ENCODE measurements at regions not wholly inside any gene's neighbourhood (a gene's known extent, or its start where the extent isn't known, plus 50 kb on each side); places are given as distances from the start of the nearest gene placed in this dataset.
"Not testable (repeated sequence)": the region's sequence is repeated elsewhere in the genome, so short reads cannot be mapped to it uniquely, and the experiment has no call there.

GRCh38 chr5:77864997-77865396 is 88.9 kb upstream of the TBCA start:
- H3K9me3 Mint-ChIP-seq = no peaks in the 10 kb centered on the region
- Histone ChIP-seq H3K27me3 (ENCODE audit: control insufficient read depth in 2 of 2, insufficient read depth in 2 of 2, low read length in 2 of 2) (no peaks in the 10 kb centered on the region), H3K27ac (ENCODE audit: low read depth, low read length) (no peak overlapping the region), H3K4me1 (ENCODE audit: control insufficient read depth in 2 of 2, insufficient read depth in 2 of 2, low read length in 2 of 2) (no peaks in the 10 kb centered on the region), H3K36me3 (ENCODE audit: control insufficient read depth in 2 of 3, insufficient read depth in 3 of 3, low read length in 3 of 3) (no peaks in the 10 kb centered on the region), H3K4me3 (ENCODE audit: low read length) (no peak overlapping the region), H3K9me3 (ENCODE audit: control insufficient read depth in 2 of 3, low read length in 3 of 3) (no peaks in the 10 kb centered on the region)
- ChIA-PET CTCF (no interaction called here), POLR2A (interaction anchor here (0.5 kb wide), 1 partner anchor 24 kb away, joined by 3 read pairs; no protein-coding TSS in a partner anchor)
- intact Hi-C loops (cut with micrococcal nuclease) = no loop called here
- no peak overlapping the region for H3K4me3 Mint-ChIP-seq
- H3K27me3 Mint-ChIP-seq = peaks cover 0 to 9% (median 0%) of the 10 kb centered on the region in 5 donors
- no peak for DNase-seq
- H3K27ac Mint-ChIP-seq = no peak overlapping the region
- peak; percentile 90 for ATAC-seq
- no peaks in the 10 kb centered on the region for H3K4me1 Mint-ChIP-seq
- H3K36me3 Mint-ChIP-seq = no peaks in the 10 kb centered on the region

- Histone ChIP-seq H3K4me1 (ENCODE audit: control insufficient read depth in 2 of 2, insufficient read depth in 2 of 2, low read length in 2 of 2) (no peaks in the 10 kb centered on the region), H3K27ac (ENCODE audit: low read depth, low read length) (no peak overlapping the region), H3K9me3 (ENCODE audit: control insufficient read depth in 2 of 3, low read length in 3 of 3) (no peaks in the 10 kb centered on the region), H3K27me3 (ENCODE audit: control insufficient read depth in 2 of 2, insufficient read depth in 2 of 2, low read length in 2 of 2) (no peaks in the 10 kb centered on the region), H3K4me3 (ENCODE audit: low read length) (no peak overlapping the region), H3K36me3 (ENCODE audit: control insufficient read depth in 2 of 3, insufficient read depth in 3 of 3, low read length in 3 of 3) (no peaks in the 10 kb centered on the region)
- no peak for ATAC-seq
- Mint-ChIP-seq H3K4me3 (no peak overlapping the region), H3K27me3 (peaks cover 0 to 12% (median 0%) of the 10 kb centered on the region in 5 donors), H3K9me3 (no peaks in the 10 kb centered on the region), H3K36me3 (no peaks in the 10 kb centered on the region), H3K27ac (no peak overlapping the region), H3K4me1 (no peaks in the 10 kb centered on the region)
- ChIA-PET CTCF (no interaction called here), POLR2A (no interaction called here)
- no peak for DNase-seq
- intact Hi-C loops (cut with micrococcal nuclease) = no loop called here
Measured at GRCh38 chr5:77863181-77863580, 87.0 kb upstream of the TBCA start.

DNA sequence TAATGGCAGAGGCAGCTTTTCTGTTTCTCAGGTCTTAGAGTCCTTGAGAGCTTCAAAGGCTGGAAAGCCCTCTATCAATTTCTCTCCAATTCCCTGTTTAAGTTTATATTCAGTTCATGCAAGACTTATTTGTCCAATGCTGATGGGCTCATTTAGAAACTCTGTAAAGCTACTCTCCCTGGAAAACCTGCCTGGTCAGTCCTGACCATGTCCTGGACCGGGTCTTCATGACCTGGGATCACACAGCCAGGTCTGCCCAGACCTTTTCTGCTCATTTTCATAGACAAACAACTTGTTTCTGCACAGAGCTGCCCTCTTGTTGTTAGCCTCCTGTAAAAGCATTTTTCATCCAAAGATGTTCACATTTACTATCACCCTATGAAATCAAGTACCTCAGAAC is 85.4 kb upstream of the TBCA start:
- ChIA-PET CTCF (no interaction called here), POLR2A (no interaction called here)
- Histone ChIP-seq H3K36me3 (ENCODE audit: control insufficient read depth in 2 of 3, insufficient read depth in 3 of 3, low read length in 3 of 3) (no peaks in the 10 kb centered on the region), H3K4me1 (ENCODE audit: control insufficient read depth in 2 of 2, insufficient read depth in 2 of 2, low read length in 2 of 2) (no peaks in the 10 kb centered on the region), H3K27me3 (ENCODE audit: control insufficient read depth in 2 of 2, insufficient read depth in 2 of 2, low read length in 2 of 2) (no peaks in the 10 kb centered on the region), H3K27ac (ENCODE audit: low read depth, low read length) (no peak overlapping the region), H3K4me3 (ENCODE audit: low read length) (no peak overlapping the region), H3K9me3 (ENCODE audit: control insufficient read depth in 2 of 3, low read length in 3 of 3) (no peaks in the 10 kb centered on the region)
- ATAC-seq (no peak), DNase-seq (no peak)
- H3K27ac Mint-ChIP-seq = no peak overlapping the region
- intact Hi-C loops (cut with micrococcal nuclease) = no loop called here
- no peak overlapping the region for H3K4me3 Mint-ChIP-seq
- no peaks in the 10 kb centered on the region for H3K36me3 Mint-ChIP-seq
- H3K4me1 Mint-ChIP-seq = no peaks in the 10 kb centered on the region
- H3K27me3 Mint-ChIP-seq = peaks cover 0 to 19% (median 8%) of the 10 kb centered on the region in 5 donors
- H3K9me3 Mint-ChIP-seq = no peaks in the 10 kb centered on the region

GRCh38 chr5:77859306-77859705 is 83.2 kb upstream of the TBCA start:
- Mint-ChIP-seq H3K36me3 (no peaks in the 10 kb centered on the region), H3K4me3 (no peak overlapping the region), H3K27me3 (peaks cover 7 to 36% (median 16%) of the 10 kb centered on the region in 5 donors), H3K27ac (no peak overlapping the region), H3K4me1 (peaks cover 0 to 2% (median 0%) of the 10 kb centered on the region in 7 donors), H3K9me3 (no peaks in the 10 kb centered on the region)
- Histone ChIP-seq H3K36me3 (ENCODE audit: control insufficient read depth in 2 of 3, insufficient read depth in 3 of 3, low read length in 3 of 3) (no peaks in the 10 kb centered on the region), H3K27ac (ENCODE audit: low read depth, low read length) (no peak overlapping the region), H3K4me3 (ENCODE audit: low read length) (no peak overlapping the region), H3K9me3 (ENCODE audit: control insufficient read depth in 2 of 3, low read length in 3 of 3) (no peaks in the 10 kb centered on the region), H3K4me1 (ENCODE audit: control insufficient read depth in 2 of 2, insufficient read depth in 2 of 2, low read length in 2 of 2) (no peaks in the 10 kb centered on the region), H3K27me3 (ENCODE audit: control insufficient read depth in 2 of 2, insufficient read depth in 2 of 2, low read length in 2 of 2) (no peaks in the 10 kb centered on the region)
- no peak for DNase-seq
- POLR2A ChIA-PET = no interaction called here
- ATAC-seq = no peak
- intact Hi-C loops (cut with micrococcal nuclease) = loop anchor here in 1 of 2 donors (10.0 kb wide), 1 partner anchor 215 kb away; no protein-coding TSS in a partner anchor
- CTCF ChIA-PET = no interaction called here

DNA sequence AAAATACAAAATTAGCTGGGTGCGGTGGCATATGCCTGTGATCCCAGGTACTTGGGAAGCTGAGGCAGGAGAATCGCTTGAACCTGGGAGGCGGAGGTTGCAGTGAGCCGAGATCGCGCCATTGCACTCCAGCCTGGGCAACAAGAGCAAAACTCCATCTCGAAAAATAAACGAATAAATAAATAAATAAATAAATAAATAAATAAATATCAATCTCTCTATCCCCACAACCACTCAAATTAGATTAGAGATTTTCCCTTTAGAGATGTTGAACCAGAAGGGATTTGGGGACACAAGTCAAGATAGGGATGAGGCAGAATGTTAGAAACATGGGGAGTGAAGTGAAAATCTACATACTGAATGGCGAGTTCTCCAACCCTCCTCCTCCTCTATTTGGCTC is 82.5 kb upstream of the TBCA start:
- peaks cover 7 to 42% (median 22%) of the 10 kb centered on the region in 5 donors for H3K27me3 Mint-ChIP-seq

DNA sequence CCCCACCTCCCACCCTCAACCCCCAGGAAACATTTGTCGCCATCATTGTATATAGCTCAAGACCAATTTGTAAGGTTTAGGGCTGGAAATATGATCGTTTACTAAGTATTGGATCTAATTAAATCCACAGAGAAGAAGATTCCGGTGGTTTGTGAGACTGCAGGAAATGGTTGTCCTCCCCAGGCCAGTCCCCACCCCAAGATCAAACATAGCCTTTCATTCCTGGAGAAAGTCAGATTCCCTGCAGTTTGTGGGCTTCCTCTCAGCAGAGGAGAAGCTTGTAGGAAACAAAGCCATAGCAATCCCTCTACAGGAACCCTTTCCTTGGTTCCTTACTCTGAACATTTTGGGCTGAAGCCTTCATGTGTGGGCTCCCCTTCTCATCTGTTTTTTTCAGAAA is 79.2 kb upstream of the TBCA start:
- ATAC-seq (no peak), DNase-seq (no peak)
- Mint-ChIP-seq H3K27me3 (peaks cover 16 to 63% (median 43%) of the 10 kb centered on the region in 5 donors), H3K27ac (no peak overlapping the region), H3K4me3 (peak overlapping the region in 1 of 10 donors; percentile 5), H3K9me3 (peaks cover 0 to 4% (median 0%) of the 10 kb centered on the region in 11 donors), H3K36me3 (no peaks in the 10 kb centered on the region), H3K4me1 (peaks cover 10 to 30% (median 18%) of the 10 kb centered on the region in 7 donors)
- no peaks in the 10 kb centered on the region for H3K9me3 ChIP-seq (ENCODE audit: control insufficient read depth in 2 of 3, low read length in 3 of 3)
- intact Hi-C loops (cut with micrococcal nuclease) = loop anchor here in 1 of 2 donors (10.0 kb wide), 1 partner anchor 211 kb away; no protein-coding TSS in a partner anchor
- no peaks in the 10 kb centered on the region for H3K36me3 ChIP-seq (ENCODE audit: control insufficient read depth in 2 of 3, insufficient read depth in 3 of 3, low read length in 3 of 3)
- no peak overlapping the region for H3K4me3 ChIP-seq (ENCODE audit: low read length)
- H3K4me1 ChIP-seq (ENCODE audit: control insufficient read depth in 2 of 2, insufficient read depth in 2 of 2, low read length in 2 of 2) = peaks cover 0 to 13% of the 10 kb centered on the region in 2 donors
- no peak overlapping the region for H3K27ac ChIP-seq (ENCODE audit: low read depth, low read length)
- no peaks in the 10 kb centered on the region for H3K27me3 ChIP-seq (ENCODE audit: control insufficient read depth in 2 of 2, insufficient read depth in 2 of 2, low read length in 2 of 2)
- ChIA-PET CTCF (no interaction called here), POLR2A (no interaction called here)

More for the DNA sequence above, 82.5 kb upstream of the TBCA start:
- CTCF ChIA-PET; H3K27ac ChIP-seq (ENCODE audit: low read depth, low read length); DNase-seq; H3K9me3 ChIP-seq (ENCODE audit: control insufficient read depth in 2 of 3, low read length in 3 of 3); H3K27ac Mint-ChIP-seq; H3K4me1 Mint-ChIP-seq; H3K27me3 ChIP-seq (ENCODE audit: control insufficient read depth in 2 of 2, insufficient read depth in 2 of 2, low read length in 2 of 2); H3K4me3 Mint-ChIP-seq; H3K9me3 Mint-ChIP-seq; H3K36me3 ChIP-seq (ENCODE audit: control insufficient read depth in 2 of 3, insufficient read depth in 3 of 3, low read length in 3 of 3); H3K4me3 ChIP-seq (ENCODE audit: low read length); H3K4me1 ChIP-seq (ENCODE audit: control insufficient read depth in 2 of 2, insufficient read depth in 2 of 2, low read length in 2 of 2); POLR2A ChIA-PET; H3K36me3 Mint-ChIP-seq; ATAC-seq: not testable (repeated sequence)
- intact Hi-C loops (cut with micrococcal nuclease) = loop anchor here in 1 of 2 donors (10.0 kb wide), 1 partner anchor 214 kb away; no protein-coding TSS in a partner anchor

- ATAC-seq (no peak), DNase-seq (no peak)
- ChIA-PET CTCF (no interaction called here), POLR2A (no interaction called here)
- H3K4me3 ChIP-seq (ENCODE audit: low read length) = no peak overlapping the region
- no peaks in the 10 kb centered on the region for H3K36me3 Mint-ChIP-seq
- H3K27ac Mint-ChIP-seq = peak overlapping the region in 2 of 9 donors; percentile 37 to 41
- no peaks in the 10 kb centered on the region for H3K9me3 ChIP-seq (ENCODE audit: control insufficient read depth in 2 of 3, low read length in 3 of 3)
- peaks cover 0 to 4% (median 0%) of the 10 kb centered on the region in 11 donors for H3K9me3 Mint-ChIP-seq
- intact Hi-C loops (cut with micrococcal nuclease) = loop anchor here (5.0 to 10.0 kb wide), 3 partner anchors 76 to 211 kb away; partner anchors contain the start of gene TBCA (in 2 of the 2)
- no peaks in the 10 kb centered on the region for H3K36me3 ChIP-seq (ENCODE audit: control insufficient read depth in 2 of 3, insufficient read depth in 3 of 3, low read length in 3 of 3)
- H3K27ac ChIP-seq (ENCODE audit: low read depth, low read length) = no peak overlapping the region
- peaks cover 0 to 13% of the 10 kb centered on the region in 2 donors for H3K4me1 ChIP-seq (ENCODE audit: control insufficient read depth in 2 of 2, insufficient read depth in 2 of 2, low read length in 2 of 2)
- no peaks in the 10 kb centered on the region for H3K27me3 ChIP-seq (ENCODE audit: control insufficient read depth in 2 of 2, insufficient read depth in 2 of 2, low read length in 2 of 2)
- H3K27me3 Mint-ChIP-seq = peaks cover 16 to 72% (median 51%) of the 10 kb centered on the region in 5 donors
- peak overlapping the region; percentile 10 to 88 (median 73) for H3K4me3 Mint-ChIP-seq
- H3K4me1 Mint-ChIP-seq = peaks cover 10 to 30% (median 18%) of the 10 kb centered on the region in 7 donors
Measured at GRCh38 chr5:77853353-77853907, 77.3 kb upstream of the TBCA start.

Data from naive thymus-derived CD4-positive, alpha-beta T cell (primary cell).